Keratinocyte (primary cell): ENCODE measurements at regions not wholly inside any gene's neighbourhood (a gene's known extent, or its start where the extent isn't known, plus 50 kb on each side); places are given as distances from the start of the nearest gene placed in this dataset.

ENCODE experiments used
- EZH2 ChIP-seq: IDR thresholded peaks from one replicate; pipeline ENCODE4 v1.6.1; 2012; ENCODE audit warnings: inconsistent platforms, mild to moderate bottlenecking, low read length, moderate library complexity
- TF ChIP-seq, protein P1 (sequence below), 3 experiments: IDR thresholded peaks in 1 of 3; conservative IDR thresholded peaks in 1 of 3; optimal IDR thresholded peaks in 1 of 3; 2 replicates in 2 of 3; 3 replicates in 1 of 3; pipeline versions ENCODE3 to v1.5.1; 2011; ENCODE audit warnings: low read length in 3 of 3, mild to moderate bottlenecking in 3 of 3, moderate library complexity in 2 of 3, control low read depth in 1 of 3, inconsistent platforms in 1 of 3; ENCODE audit not compliant: insufficient read depth in 2 of 3; ENCODE audit errors: extremely low read depth in 1 of 3

DNA sequence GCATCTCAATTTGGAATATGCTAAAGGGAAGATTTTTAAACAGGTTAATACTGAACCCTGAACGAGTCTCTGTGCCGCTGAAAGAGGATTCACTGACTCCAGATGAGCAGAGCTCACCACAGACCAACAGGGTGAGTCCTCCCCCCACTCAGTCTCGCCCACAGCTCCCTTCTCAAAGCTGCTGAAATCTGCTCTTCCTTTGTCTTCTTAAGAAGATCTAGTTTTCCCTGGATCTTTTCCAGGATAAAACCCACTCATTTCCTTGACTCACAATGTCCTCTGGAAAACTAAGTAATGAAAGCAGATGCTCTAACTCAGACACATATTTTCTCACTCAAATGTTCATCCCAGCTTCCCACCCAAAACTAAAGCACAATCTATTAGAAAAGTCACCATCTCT lies 447.0 kb upstream of the PKN2 start:
- TF ChIP-seq, protein P1, sequence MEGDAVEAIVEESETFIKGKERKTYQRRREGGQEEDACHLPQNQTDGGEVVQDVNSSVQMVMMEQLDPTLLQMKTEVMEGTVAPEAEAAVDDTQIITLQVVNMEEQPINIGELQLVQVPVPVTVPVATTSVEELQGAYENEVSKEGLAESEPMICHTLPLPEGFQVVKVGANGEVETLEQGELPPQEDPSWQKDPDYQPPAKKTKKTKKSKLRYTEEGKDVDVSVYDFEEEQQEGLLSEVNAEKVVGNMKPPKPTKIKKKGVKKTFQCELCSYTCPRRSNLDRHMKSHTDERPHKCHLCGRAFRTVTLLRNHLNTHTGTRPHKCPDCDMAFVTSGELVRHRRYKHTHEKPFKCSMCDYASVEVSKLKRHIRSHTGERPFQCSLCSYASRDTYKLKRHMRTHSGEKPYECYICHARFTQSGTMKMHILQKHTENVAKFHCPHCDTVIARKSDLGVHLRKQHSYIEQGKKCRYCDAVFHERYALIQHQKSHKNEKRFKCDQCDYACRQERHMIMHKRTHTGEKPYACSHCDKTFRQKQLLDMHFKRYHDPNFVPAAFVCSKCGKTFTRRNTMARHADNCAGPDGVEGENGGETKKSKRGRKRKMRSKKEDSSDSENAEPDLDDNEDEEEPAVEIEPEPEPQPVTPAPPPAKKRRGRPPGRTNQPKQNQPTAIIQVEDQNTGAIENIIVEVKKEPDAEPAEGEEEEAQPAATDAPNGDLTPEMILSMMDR (optimal IDR thresholded peaks at IDR 0.05 in 1 of 3, IDR thresholded peaks at IDR 0.05 in 1 of 3, conservative IDR thresholded peaks at IDR 0.05 in 1 of 3; ENCODE audit: extremely low read depth in 1 of 3, insufficient read depth in 2 of 3, low read length in 3 of 3): no peak
- no peak for TF ChIP-seq EZH2
